ENCODE measurements at regions not wholly inside any gene's neighbourhood (a gene's known extent, or its start where the extent isn't known, plus 50 kb on each side); places are given as distances from the start of the nearest gene placed in this dataset.
A peak's percentile ranks its signal among the peaks of the same experiment; 100 is the strongest.

DNA sequence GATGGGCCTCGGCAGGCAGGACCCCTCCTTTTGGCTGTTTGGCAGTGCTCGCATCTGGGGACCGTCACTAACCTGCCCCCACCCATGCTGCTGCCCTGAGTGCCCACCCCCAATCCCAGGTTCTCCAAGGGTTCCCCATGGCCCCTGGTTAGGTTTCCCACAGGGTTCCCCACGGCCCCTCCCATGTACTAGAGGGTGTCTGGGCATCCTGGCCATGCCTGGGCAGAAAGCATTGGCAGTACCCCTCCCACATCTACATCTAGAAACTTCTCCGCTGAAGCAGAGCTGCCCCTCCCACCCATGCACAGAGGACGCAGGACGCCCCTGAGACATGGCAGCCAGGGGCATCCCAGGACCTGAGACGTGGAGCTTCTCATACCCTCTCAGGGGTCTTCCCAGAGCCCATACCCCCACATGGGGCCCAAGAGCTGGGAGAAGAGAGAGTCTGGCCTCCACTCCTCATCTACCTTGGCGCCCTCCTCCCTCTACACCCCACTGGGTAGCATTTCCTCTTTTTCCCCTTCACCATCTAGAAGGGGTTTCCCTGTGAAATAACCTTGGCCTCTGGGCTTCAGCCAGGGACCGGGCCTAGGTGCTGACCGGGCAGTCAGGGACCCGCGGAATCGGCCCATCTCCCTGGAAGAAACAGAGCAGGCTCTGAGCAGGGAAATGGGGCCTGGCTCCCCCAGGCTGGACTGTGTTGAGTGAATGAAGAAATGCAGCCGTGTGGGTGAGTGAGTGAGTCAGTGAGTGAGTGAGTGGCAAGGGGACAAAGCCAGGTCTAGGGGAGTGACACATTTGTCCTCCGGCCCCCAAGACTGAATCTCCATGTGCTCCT, 987.3 kb downstream of the BRD1 start:
- DNase-seq (ENCODE audit: low read depth), result no peak

DNA sequence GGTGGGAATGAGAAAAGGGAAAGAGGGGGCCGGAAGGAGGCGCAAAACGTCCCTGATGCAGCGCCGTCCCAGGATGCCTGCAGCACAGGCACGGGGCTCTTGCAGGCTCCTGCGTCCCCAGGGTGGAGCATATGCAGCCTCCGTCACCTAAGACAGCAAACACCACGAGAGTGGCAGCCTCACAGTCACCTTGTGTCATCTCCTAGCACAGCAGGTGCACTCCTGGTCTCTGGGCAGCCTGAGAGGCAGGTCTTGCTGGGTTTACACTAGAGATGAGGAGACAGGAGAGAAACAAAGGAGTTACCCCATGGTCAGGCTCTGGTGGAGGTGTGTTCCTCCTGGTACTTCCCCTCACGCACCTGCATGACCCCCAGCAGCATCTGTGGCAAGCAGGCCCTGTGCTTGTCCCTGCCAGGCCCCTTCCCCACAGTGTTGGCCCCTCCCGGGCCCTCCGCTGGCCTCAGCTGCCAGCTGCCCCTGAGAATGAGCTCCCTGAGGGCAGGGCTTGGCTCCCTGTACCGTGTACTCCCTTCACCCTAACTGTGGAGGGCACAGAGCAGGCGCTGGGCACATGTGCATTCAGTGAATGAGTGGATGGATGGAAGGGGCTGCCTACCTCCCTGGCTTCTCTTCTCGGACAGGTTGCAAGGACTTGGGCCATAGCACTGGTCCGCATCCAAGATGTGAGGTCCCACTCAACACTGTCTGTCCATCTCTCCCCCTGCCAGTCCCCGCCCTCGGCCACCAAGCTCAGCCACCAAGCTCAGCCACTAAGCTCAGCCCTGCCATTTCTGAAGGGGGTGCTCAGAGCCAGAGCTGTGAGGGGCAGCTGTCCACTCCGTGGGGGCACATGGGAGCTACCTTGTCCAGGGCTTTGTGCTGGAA, 988.6 kb downstream of the BRD1 start:
- no peak for DNase-seq (ENCODE audit: low read depth)

DNA sequence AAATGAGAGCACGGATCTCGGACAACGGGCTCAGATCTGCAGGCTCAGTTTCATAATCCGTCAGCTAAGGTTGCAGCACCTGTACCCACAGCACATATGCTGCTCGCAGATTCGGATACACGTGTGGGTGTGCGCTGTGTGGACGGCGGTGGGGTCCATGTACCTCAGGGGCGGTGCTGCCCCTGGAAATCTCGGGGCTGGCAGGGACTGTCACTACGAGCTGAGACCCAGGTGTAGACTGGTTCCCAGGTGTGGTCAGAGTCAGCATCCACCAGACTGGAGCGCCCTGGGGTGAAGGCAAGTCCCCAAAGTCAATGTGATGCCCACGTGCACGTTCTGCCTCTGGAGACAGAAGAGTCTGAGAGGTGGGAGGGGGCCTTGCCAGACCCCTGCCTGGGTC, 989.3 kb downstream of the BRD1 start:
- no peak for DNase-seq (ENCODE audit: low read depth)

DNA sequence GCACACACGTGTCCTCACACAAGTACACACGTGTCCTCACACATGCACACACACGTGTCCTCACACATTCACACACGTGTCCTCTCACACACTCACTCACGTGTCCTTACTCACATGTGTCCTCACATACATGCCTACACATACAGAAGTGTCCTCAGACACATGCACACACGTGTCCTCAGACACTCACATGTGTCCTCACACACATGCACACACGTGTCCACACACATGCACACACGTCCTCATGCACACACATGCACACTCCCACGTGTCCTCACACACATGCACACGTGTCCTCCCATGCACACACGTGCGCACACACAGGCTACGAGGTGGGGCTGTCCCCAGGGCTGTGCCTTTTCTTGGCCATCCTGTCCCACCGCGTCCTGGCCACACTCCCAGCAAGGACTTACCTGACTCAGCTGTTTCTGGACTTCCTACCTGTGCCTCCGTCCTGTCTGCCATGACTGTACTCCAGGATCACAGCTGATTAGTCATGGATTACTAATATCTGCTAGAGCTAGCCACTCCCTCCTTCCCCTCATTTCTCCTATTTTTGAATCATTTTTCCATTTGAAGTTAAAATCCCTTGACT, 990.2 kb downstream of the BRD1 start:
- DNase-seq (ENCODE audit: low read depth), result peak; percentile 10

DNA sequence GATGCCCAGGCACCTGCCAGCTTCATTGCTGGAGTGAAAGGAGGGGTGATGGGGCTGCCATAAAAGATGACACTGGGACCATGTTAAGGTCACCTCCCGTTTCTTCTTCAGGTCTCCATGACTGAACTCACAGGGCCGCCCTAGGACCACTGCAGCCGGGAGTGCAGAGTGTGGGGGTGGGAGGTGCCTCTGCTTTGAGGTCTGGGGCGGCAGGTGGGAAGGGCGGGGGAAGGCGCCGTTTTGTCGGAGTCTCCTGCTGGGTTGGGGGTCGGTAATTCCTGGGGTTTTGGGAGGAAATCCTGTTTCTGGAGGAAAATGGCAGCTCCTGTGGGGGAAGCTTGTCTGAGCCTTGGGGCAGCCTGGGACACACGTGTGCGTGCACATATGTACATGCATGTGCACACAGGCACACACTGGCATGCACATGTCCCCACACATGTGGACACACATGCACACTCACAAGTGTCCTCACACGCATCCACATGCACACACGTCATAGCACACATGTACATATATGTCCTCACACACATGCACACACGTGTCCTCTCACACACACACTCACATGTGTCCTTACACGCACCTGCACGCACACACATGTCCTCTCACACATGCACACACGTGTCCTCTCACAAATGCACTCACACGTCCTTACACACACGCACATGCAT, 990.9 kb downstream of the BRD1 start:
- DNase-seq (ENCODE audit: low read depth), result no peak

DNA sequence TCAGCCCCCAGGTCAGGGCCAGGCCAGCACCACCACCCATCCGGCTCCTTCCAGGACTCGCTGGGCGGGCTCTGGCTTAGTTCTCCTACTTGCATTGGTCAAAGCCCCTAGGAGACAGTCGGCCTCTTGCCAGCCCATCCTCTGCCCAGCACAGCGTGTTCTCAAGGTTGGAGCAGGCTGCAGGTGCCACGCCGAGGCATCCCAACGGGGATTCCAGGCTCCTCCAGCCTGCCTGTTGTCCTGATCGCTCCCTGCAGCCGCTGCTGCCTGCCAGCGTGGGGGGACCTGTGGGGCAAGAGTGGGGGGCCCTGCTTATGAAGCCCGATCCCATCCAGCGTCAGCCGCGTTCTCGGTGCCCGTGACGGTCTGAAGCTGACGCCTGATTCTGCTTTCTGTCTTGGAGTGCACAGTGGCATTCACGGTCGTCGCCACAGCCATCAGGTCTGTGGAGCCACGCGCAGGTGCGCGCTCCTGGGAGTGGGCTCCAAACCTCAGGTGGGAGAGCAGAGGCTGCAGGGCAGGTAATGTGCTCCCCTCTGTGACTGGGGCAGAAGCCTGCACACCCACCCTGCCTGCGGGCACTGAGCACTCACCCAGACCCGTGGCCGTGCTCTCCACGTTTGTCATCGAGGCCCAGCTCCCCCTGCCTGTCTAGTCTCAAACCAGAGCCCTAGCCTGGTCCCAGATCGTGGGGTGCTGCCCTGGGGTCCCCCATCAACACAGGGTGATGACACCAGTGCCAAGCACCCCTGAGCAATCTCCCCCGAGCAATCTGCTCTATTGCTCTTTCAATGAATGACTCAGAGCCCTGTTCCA, 991.6 kb downstream of the BRD1 start:
- no peak for DNase-seq (ENCODE audit: low read depth)

DNA sequence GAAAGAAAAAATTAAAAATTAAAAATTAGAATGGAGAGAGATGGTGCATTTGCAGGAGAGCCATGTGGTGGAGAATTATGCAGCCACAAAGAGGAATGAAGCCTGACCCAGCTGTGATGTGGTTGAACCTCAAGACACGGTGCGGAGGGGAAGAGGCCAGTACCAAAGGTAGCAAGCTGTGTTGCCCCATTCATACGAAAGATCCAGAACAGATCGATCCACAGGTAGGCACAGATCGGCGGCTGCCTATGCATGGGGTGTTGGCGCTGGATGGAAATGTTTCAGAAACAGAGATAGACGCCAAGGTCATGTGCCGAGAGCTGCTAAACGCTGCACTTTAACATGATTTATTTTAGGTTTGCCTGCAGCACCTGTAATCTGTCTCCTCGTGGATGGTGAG, 992.3 kb downstream of the BRD1 start:
- DNase-seq (ENCODE audit: low read depth), result no peak

DNA sequence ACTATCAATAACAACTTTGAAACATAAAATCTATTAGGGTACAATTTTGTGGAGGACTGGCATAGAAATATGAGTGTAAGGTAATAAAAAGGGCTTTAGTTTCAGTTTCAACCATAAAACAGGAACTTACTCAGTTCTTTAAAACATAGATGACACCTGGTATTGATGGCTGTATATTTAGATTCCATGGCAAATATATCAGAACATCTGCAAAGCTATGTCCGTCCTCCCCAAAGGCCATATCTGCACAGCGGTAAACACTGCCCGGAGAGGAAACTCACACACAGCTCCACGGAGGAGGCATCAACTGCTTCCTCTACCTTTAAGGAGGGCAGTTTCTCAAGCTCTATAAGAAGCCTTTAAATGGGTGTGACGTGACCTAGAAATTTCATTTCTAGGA, 993.3 kb downstream of the BRD1 start:
- no peak for DNase-seq (ENCODE audit: low read depth)

DNA sequence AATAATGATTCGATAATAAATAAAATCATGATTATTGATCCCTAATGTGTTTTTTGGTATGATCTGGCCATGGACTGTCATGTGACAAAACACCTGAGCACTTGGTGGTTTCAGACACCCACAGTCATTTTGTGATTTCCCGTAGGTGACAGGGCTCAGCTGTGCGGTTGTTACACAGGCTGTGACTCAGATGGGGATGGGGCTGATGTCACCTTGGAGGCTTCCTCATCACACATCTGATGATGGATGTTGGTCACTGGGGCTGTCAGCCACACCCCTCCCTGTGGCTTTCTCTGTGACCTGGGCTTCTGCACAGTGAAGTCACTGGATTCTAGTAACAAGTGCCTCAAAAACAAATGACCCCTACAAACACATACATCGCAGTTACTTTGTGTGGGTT, 995.1 kb downstream of the BRD1 start:
- DNase-seq (ENCODE audit: low read depth), result peak; percentile 11

DNA sequence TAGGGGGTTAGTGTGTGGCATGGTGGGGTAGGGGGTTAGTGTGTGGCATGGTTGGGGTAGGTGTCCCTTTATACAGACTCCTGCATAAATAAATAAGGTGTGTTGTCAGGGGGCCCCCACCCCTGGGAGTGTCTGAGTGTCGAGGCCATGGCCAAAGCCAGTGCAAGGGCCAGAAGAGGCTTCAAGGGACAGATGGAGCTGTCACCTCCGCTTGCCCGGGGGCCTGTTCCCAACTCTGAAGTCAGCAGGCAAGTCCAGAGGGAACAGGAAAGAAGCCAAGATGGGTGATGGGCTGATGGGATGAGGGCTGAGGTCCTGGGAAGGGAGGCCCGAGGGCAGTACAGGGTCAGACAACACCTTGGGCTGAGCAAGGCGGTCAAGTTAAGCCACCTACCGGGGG, 997.8 kb downstream of the BRD1 start:
- no peak for DNase-seq (ENCODE audit: low read depth)

DNA sequence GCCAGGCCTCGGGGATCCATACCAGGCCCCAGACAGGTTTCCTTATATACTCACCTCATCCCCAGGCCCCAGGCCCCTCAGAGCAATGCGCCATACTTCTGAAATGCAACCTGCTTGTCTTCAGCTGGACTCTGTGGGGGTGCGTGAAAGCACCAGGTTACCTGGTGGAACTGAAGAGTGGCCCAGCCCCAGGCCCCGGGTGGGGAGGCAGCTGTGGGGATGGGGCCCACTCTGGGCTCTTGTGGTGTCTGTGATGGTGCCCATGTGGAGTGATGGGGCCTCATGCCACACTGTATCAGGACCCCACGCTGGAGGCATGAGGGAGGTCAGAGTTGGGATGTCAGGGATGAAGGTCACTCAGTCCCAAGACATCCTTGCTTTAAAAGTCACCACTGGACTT, 999.0 kb downstream of the BRD1 start:
- DNase-seq (ENCODE audit: low read depth), result no peak

DNA sequence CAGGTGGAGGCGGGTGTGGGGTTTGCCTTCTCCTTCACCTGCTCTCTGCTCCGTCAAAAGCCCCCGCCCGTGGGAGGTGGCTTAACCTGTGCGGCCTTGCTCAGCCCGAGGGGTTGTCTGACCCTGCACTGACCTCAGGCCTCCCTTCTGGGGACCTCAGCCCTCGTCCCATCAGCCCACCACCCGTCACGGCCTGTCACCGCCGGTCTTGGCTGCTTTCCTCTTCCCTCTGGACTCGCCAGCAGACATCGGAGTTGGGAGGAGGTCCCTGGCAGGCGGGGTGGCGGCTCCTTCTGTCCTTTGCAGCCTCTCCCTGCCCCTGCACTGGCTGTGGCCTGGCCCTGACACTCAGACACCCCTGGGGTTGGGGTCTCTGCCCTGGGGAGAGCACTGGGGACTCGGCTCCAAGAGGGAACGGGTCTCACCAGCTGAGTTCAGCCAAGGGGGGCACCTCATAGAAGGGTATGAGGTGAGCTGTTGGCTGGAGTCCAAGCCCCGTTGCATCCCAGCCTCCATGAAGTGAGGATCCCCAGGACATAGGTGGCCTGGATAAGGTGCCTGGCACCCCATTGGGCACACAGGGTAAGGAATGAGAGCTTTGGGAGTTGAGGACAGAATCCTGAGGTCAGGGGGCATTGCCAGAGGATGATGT, 999.6 kb downstream of the BRD1 start:
- no peak for DNase-seq (ENCODE audit: low read depth)

DNA sequence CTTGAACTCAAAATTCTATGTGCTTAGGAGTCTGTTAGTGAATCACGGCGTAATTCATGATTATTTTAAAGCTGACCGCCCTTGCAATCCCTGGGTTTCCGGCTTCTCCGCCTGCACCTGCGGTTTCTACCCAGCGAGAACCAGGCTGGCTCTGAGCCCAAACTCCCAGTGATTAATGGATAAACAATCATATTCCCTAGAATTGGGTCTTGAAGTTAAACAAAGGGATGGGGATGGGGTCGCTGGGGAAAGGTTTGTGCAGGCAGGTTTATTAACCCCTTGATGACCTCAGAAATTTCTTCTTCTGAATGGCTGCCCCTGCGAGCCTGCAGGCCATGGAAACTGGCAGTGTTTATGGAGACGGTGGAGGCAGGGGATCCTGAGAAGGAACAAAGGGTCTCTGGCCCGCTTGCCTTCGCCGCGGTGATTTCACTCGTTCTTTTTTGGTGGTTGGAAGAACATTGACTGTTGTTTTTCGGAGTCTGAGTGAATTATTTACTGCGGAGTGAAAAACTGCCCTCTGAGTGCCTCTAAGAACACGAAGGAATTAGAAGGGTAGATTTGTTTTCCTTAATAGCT, 1000.3 kb downstream of the BRD1 start:
- DNase-seq (ENCODE audit: low read depth), result peak; percentile 39

DNA sequence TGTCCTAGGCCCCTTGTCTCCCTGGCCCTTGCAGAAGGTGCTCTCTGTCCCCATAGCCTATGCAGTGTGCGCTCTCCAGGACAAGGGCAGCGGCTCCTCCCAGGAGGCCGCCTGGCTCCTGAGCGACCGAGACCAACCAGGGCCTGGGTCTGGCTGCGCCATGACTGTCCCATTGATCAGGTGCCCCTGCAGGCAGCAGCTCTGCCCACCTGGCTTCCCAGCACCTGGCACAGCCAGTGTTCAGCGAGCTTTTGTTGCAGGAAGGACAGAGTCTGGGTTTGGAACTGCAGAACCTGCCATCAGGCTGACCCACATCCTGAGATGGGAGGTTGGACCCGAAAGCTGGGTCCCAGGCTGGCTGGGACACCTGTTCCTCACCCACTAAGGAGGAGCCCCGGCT, 1001.1 kb downstream of the BRD1 start:
- no peak for DNase-seq (ENCODE audit: low read depth)

DNA sequence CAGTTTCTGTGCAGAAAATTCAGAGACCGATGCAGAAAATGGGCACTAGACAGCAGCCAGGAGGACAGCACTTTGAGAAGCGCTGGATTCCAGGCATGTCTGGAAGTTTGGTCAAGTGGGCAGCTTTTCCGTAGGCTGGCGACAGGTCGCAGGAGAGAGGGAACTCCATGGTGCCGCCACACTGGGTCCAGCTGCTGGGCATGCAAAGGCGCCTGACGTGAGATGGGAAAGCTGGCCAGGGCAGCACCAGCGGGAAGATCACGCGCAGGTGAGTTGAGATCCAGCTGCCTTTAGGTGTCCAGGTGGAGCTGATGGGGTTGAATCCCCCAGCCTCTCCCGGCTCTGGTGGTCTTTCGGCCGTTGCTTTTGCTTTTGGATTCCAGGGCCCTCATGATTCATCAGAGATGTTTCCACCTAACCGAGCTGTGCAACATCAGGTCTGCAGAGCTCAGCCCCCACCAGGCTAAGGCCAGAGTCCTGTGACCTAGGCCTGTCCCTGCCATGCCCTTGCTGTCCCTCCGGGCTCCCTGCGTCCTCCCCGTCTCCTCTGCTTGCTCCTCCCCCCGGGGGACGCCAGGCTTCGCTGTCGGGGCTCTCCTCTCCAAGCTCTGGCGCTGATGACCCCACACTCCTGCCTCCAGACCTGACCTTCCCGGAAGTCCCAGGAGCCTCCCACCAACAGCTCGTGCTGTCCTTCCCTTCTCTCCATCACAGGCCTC, 1001.7 kb downstream of the BRD1 start:
- DNase-seq (ENCODE audit: low read depth), result no peak

DNA sequence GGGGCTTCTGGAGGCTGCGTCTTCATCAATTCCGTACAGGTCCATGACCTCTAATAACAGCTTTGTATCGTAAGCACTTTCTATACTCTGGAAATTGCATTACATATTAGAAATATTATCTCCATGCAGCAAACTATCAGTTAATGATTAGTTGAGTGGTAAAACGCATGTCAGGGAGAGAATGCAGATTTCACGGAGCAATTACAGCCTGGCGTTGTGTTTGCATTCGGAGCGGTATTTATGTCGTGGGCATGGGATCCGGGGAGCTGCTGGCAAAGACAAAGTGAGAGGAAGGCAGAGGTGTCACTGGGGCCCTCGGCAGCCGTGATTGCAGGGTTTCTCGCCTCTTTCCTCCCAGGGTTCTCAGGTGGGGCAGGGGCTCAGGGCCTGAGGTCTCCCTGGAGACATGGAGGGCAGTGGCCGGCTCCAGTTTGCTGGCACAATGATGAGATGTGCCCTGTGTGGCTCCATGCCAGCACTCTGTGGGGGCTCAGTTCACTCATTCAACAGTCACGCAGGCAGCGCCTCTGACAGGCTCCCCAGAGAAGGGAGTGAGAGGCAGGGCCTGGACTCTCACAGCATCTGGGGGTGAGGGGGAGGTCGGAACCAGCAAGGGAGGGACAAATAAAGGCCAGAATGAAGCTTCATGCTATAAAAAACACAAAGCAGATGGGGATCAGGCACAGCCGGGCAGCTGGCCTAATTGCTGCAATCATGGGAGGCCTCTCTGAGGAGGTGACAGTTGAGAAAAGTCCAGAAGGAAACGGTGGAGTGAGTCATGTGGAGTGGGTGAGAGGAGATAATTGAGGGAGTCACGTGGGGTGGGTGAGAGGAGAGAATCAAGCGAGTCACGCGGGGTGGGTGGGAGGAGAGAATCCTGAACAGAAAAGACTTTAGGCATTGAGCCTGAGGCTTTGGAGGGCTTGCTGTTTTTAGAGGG, 1002.7 kb downstream of the BRD1 start:
- no peak for DNase-seq (ENCODE audit: low read depth)

DNA sequence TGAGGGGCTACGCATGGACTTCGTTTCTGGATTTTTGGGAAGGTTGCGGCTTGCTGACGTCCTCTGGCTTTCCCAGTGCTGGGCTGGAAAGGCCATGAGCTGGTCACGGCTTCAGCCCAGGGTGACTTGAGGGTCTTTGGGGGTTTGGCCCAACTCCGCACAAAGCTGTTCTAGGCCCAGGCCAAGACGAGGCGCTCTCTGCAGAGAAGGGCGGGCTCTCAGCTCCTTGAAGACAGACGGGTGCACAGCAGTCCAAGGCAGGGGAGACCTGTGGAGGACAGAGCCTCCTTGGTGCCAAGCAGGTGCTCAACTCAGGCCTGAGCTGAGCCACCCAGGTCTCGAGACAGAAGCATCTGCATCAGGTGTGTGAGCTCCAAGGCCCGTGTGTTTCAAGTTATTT, 1003.7 kb downstream of the BRD1 start:
- DNase-seq (ENCODE audit: low read depth), result no peak
